ENCODE measurements at regions not wholly inside any gene's neighbourhood (a gene's known extent, or its start where the extent isn't known, plus 50 kb on each side); places are given as distances from the start of the nearest gene placed in this dataset.
A peak's percentile ranks its signal among the peaks of the same experiment; 100 is the strongest.

DNA sequence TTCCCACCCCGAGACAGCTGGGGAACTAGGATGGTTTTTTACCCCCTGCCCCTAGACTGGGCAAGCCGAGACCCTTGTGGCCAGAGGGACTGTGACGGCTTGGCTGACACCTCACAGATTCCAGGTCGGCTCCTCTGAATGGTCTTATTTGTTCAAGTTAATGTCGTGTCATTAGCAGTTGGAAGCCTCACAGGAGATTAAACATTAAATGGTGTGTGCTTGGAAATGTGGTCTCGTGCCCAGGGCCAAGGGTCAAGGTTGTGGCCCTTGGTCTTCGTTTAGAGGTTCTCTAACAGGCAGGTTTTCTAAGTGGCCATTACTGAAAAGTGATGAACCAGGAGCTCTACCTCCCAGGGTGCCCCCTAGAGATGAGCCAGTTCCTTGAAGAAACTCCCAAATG, 61.2 kb upstream of the RXRA start:
- H3K4me1 ChIP-seq: no peaks in the 10 kb centered on the region
- intact Hi-C loops (cut with DNase I): no loop called here
- H3K4me3 ChIP-seq: no peak overlapping the region
- no peak for TF ChIP-seq CTCF (IDR thresholded peaks at IDR 0.05)
- ATAC-seq: peak in 3 of 4 donors; percentile 27 to 42 (median 31)
- DNase-seq: no peak
- H3K27me3 ChIP-seq: no peaks in the 10 kb centered on the region
- no peak for FAIRE-seq
- no peaks in the 10 kb centered on the region for H3K9me3 ChIP-seq
- H3K27ac ChIP-seq: no peak overlapping the region
- 11 to 21% methylated on average over 7 of the region's 7 CpGs for WGBS, 2 donors
- H3K36me3 ChIP-seq: no peaks in the 10 kb centered on the region

DNA sequence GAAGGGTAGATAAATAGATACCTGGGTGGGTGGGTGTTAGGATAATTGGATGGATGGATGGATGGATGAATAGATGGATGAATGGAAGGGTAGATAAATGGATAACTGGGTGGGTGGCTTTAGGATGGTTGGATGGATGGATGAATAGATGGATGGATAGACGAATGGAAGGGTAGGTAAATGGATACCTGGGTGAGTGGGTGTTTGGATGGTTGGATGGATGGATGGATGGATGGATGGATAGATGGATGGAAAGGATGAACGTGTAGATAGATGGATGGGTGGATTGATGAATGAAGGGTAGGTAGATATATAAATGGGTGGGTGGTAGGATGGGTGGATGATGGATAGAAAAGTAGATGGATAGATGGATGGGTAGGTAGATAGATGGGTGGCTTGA, 59.8 kb upstream of the RXRA start:
- ATAC-seq: no peak
- TF ChIP-seq CTCF (IDR thresholded peaks at IDR 0.05): no peak

DNA sequence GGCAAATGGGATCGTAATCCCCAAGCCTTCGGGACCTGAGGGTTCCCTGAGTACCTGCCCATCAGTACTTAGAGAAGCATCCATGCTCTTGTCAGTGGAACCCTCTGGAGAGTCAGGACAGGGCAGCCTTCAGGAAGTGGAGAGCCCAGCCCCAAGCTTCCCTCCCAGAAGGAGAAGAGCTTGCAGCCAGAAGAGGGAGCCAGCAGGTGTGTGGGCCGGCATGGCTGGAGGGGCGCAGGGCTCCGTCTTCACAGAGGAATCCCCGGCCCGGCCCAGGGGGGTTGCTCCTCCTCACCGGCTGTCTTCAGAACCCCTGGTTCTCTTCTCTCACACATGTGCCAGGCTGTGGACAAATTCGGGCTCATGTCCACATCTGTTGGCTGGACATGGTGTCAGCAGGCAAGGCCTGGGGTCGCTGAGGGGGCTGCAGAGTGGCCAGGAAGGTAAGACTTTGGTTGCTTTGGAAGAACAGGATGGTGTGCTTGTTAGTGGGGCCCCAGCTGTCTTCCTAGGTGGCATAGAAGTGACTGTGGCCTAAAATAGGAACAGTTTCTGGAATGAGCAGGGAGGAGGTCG, 58.9 kb upstream of the RXRA start:
- Histone ChIP-seq H3K36me3 (no peaks in the 10 kb centered on the region), H3K27me3 (no peaks in the 10 kb centered on the region), H3K4me1 (no peaks in the 10 kb centered on the region), H3K27ac (no peak overlapping the region), H3K4me3 (no peak overlapping the region), H3K9me3 (no peaks in the 10 kb centered on the region)
- intact Hi-C loops (cut with DNase I): no loop called here
- WGBS, 2 donors: 64 to 69% methylated on average over 10 of the region's 11 CpGs
- TF ChIP-seq CTCF (IDR thresholded peaks at IDR 0.05): no peak
- ATAC-seq: peak in 1 of 4 donors; percentile 34
- peak in 1 of 6 donors; percentile 8 for DNase-seq
- no peak for FAIRE-seq

More for the DNA sequence above, 59.8 kb upstream of the RXRA start:
- DNase-seq: no peak
- intact Hi-C loops (cut with DNase I): no loop called here
- WGBS, 2 donors: 57 to 64% methylated on average over 2 of the region's 2 CpGs
- H3K36me3 ChIP-seq: no peaks in the 10 kb centered on the region
- no peak overlapping the region for H3K4me3 ChIP-seq
- FAIRE-seq: no peak
- no peaks in the 10 kb centered on the region for H3K27me3 ChIP-seq
- H3K4me1 ChIP-seq: no peaks in the 10 kb centered on the region
- H3K9me3 ChIP-seq: no peaks in the 10 kb centered on the region
- H3K27ac ChIP-seq: no peak overlapping the region

DNA sequence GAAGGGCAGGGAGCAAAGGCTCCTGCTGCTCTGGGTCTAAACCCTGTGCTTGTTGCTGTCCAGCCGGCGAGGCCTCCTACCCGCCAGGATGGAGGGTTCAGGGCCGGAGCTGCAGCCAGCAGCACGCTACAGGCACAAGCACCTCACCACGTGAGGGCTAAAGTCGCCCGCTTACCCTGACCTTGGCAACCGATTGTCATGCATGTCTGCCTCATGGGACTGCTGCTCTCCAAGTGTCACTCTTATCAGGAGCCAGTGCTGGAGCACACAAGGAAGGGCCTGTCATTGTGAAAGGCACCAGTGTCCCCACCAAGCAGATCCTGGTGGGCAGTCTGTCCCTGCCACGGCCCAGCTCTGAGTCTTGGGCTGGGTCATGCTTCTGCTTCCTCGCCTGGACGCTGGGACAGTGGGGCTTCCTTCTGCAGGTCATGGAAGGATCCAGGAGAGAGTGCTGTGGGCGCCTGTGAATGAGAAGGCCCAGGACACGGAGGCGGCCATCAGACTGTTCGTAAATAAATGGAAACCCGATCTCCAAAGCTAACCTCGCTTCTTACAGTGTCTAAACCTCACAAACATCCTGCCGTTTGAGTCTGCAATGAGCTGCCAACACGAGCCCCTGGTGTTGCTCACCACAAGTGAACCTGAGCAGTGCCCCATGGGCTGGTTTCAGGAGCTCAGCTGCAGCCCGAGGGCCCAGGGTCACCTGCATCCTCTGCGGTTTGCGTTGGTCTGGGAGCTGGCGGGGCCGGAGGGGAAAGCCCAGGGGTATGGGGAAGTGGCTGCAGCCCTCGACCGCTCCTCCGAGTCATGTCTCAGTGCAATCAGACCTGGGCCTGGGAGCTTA, 58.2 kb upstream of the RXRA start:
- H3K27ac ChIP-seq: no peak overlapping the region
- peak in 2 of 6 donors; percentile 14 to 43 for DNase-seq
- intact Hi-C loops (cut with DNase I): no loop called here
- no peak for FAIRE-seq
- peak in 2 of 4 donors; percentile 26 to 67 for ATAC-seq
- no peaks in the 10 kb centered on the region for H3K36me3 ChIP-seq
- 62 to 66% methylated on average over 28 of the region's 28 CpGs for WGBS, 2 donors
- no peak for TF ChIP-seq CTCF (IDR thresholded peaks at IDR 0.05)
- no peak overlapping the region for H3K4me3 ChIP-seq
- no peaks in the 10 kb centered on the region for H3K27me3 ChIP-seq
- no peaks in the 10 kb centered on the region for H3K4me1 ChIP-seq
- H3K9me3 ChIP-seq: no peaks in the 10 kb centered on the region

DNA sequence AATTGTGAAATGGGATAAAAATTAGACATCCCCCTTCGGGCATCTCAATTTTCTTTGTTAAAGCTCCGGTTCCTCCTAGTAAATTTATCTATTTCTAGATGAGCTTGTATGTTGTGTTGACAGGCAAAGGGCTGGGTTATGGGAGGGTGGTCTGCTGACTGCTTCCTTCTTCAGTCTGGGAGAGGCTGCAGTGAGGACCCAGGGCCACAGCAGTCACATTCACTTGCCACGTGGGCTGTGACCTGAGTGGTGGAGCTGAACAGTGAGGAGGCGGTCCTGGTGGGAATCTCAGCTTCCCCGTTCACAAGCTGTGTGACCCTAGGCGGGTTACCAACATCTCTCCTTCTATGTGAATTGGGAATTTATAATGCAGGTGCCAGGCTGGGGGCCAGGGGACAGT, 57.5 kb upstream of the RXRA start:
- H3K36me3 ChIP-seq: no peaks in the 10 kb centered on the region
- FAIRE-seq: no peak
- H3K9me3 ChIP-seq: no peaks in the 10 kb centered on the region
- no peak overlapping the region for H3K27ac ChIP-seq
- intact Hi-C loops (cut with DNase I): no loop called here
- TF ChIP-seq CTCF (IDR thresholded peaks at IDR 0.05): no peak
- H3K4me3 ChIP-seq: no peak overlapping the region
- 82 to 94% methylated on average over 6 of the region's 6 CpGs for WGBS, 2 donors
- H3K4me1 ChIP-seq: no peaks in the 10 kb centered on the region
- DNase-seq: no peak
- ATAC-seq: no peak
- no peaks in the 10 kb centered on the region for H3K27me3 ChIP-seq

All from pancreas (tissue), 10 donors.